HG02642 (cell line): ENCODE measurements at regions not wholly inside any gene's neighbourhood (a gene's known extent, or its start where the extent isn't known, plus 50 kb on each side); places are given as distances from the start of the nearest gene placed in this dataset.
"Not testable (repeated sequence)": the region's sequence is repeated elsewhere in the genome, so short reads cannot be mapped to it uniquely, and the experiment has no call there.

Experiments
- ATAC-seq: cut with Tn5 transposase; IDR thresholded peaks from one replicate; pipeline ENCODE4 v1.9.1; 2021; ENCODE audit warnings: mild to moderate bottlenecking; ENCODE audit not compliant: unreplicated experiment, poor library complexity

GRCh38 chr20:48124181-48124782, 339.0 kb upstream of the SULF2 start:
- ATAC-seq: no peak

DNA sequence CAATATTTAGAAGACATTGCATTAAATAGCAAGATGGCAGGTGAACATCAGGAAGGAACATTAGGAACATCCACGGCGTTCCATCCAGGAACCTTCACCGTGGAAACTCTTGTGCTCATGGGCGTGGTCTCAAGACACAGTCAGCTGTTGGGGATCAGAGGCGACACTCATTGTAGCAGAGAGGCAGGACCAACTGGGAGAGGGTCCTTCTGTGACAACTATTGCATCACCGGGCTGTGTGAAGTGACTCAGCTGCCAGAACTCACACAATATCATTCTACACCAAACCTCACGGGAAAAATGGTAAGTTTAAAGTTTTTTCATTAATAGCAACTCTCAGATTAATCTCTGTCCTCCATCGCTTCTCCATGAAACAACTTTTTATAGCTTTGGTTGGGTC, 334.8 kb upstream of the SULF2 start:
- no peak for ATAC-seq

- not testable (repeated sequence) for ATAC-seq
Measured at GRCh38 chr20:48119389-48119788, 334.1 kb upstream of the SULF2 start.

GRCh38 chr20:48115502-48115901, 330.2 kb upstream of the SULF2 start:
- ATAC-seq: no peak

DNA sequence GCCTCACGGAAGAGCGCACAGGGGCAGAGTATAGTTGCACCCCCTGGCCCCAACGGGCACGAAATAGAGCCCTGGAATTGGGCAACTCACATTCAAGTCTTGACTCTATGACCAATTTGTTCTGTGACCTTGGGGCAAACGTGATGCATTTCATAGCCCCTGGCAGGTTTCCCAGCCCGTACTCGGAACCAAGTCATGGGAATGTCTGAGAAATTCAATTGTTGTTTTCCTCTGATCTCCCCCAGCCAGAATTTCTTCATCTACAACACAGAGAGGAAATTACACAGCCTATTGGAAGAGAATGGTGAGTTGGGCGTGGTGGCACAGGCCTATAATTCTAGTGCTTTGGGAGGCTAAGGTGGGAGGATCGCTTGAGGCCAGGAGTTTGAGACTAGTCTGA, 322.3 kb upstream of the SULF2 start:
- ATAC-seq: no peak

- ATAC-seq: no peak
Measured at GRCh38 chr20:48106428-48106827, 321.1 kb upstream of the SULF2 start.

DNA sequence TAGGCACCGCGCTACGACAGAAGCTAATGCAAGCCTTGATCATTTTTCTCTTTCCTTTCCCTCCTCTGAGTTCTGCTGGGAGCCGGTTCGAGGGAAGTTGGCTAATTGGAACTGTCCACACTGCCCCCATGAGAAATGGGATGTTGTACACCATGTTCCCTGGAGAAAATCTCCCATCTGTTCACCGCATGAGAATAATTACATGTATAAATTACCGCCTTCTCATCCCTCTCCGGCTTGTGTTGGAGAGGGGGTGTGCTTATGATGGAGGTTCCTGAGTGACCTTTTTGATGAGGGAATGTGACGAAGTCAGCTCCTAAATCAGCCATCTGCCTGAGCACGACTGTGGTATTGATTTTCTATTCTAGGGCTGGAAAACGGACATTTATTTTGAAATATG, 320.2 kb upstream of the SULF2 start:
- no peak for ATAC-seq

DNA sequence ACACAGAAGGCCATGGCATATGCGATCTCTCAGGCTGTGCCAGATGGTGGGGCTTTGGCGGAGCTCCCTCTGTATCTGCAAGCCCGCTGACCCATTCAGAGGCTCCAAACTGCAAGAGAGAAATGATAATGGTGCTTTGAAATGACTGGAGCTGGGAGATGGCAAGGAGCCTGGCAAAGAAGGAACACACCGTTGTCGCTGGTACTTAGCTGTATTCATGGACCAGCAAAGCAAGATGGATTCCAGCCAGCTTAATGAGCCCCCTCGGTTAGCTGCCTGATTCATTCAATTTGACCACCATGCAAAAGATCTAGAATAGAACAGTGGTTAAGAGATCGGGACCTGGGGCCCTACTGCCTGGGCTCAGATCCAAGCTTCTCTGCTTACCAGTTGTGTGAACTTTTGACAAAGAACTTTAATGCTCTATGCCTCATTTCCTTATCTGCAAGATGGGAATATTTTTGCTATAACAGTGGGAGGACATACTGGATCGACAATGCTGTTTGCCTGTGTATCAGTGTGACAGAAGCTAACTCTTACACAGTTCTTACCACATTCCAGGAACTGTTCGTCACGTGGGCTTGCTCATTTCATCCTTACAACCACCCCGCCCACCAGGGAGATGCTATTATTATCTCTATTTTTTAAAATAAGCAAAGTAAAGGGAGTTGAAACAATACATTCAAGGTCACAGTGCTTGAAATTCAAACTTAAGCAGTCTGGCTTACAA, 317.8 kb upstream of the SULF2 start:
- ATAC-seq: no peak

DNA sequence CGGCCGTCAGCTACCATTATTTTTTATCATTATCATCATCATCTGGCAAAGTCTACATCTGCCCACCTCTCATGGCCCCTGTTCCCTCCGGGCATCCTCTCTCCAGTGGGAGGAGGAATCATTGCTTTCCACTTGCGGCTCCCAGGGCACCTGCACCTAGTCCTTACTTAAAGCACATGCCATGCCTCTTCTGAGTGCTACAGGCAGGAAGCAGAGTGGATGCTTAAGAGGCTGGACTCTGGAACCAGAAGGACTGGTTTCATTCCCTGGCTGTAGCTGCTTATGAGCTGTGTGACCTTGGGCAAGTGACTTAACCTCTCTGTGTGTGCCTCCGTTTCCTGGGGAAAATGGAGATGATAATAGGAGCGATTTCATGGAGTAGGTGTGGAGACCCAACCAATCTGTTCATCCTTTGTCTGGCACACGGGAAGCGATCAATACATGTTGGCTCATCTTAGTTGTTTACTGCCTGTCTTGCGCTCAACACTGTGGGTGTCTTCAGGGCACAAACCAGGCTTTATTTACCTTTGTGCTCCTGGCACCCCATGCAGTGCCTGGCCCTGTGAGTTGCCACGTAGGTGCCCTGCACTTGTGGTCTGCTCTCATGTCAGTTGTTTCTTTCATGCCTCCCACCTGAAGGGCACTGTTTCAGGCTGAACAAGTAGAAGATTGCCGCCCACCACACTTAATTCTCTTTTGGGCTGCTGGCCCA, 317.0 kb upstream of the SULF2 start:
- no peak for ATAC-seq

GRCh38 chr20:48100483-48100882, 315.2 kb upstream of the SULF2 start:
- no peak for ATAC-seq

DNA sequence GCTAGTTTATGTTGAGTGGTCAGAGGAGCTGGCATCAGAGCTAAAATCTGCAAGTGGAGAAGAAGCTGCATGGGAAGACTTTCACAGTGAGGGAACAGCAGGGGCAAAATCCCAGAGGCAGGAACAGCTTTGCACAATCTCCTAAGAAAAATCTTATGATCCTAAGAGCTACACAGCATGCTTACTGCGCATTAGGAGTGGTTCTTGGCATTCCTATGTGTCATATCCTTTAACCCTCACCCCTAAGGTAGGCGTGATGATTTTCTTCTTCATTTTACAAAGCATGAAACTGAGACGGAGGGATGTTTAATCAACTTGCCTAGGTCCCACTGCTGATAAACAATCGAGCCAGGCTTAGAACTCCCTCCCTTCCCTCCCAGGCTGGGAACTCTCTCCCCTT, 313.6 kb upstream of the SULF2 start:
- ATAC-seq: no peak

GRCh38 chr20:48098099-48098498, 312.8 kb upstream of the SULF2 start:
- ATAC-seq: no peak

DNA sequence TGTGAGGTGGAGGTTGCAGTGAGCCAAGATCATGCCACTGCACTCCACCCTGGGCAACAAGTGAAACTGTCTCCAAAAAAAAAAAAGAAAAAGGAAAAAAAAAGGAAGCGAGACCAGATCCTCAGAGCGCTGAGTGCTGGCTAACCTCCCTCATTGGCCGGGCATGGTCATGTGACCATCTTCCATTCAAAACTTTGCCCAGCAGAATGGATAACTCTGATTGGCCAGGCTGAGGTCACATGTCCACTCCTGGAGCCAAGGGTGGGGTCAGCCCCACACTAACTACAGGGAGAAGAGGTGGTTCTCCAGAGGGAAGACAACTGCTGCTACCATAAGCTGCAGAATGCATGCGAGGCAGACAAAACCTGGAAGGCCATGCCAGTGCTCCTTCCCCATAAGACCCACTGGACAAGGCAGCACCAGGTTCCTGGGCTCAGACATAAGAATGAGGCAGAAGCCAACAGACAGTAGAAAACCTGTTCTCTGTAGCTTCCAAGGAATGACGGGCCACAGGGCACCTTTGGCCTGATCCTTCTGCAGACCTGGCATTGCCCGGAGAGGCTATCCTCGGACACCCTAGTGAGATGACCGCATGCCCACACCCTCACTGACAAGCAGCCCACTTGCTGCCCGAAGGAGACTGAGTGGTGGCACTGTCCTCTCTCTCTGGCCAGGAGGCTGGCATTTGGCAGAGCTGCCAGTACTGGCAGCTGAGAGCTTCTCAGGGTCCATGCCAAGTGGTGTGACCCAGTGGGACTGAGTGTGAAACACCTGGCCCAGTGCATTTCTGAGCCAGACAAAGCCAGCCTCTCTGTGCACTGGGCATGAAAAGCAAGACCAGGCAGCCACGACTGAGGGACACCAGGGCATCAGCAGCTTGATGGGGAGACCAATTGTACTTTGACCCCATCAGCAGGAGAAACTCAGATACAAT, 311.9 kb upstream of the SULF2 start:
- no peak for ATAC-seq

- ATAC-seq: no peak
Measured at GRCh38 chr20:48096212-48096875, 311.1 kb upstream of the SULF2 start.

DNA sequence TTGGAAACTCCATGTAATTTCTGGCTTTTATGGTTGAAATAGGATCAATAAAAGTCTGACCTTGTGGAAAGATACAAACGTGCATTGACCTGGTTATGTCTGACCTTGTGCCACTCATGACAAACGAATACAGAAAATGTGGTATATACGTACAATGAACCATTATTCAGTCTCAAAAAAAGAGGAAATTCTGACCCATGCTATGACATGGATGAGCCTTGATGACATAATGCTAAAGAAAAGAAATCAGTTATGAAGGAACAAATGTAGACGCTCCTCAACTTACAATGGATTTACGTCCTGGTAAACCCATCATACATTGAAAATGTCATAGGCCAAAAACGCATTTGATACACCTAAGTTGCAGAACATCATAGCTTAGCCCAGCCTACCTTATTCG, 309.7 kb upstream of the SULF2 start:
- ATAC-seq: no peak

DNA sequence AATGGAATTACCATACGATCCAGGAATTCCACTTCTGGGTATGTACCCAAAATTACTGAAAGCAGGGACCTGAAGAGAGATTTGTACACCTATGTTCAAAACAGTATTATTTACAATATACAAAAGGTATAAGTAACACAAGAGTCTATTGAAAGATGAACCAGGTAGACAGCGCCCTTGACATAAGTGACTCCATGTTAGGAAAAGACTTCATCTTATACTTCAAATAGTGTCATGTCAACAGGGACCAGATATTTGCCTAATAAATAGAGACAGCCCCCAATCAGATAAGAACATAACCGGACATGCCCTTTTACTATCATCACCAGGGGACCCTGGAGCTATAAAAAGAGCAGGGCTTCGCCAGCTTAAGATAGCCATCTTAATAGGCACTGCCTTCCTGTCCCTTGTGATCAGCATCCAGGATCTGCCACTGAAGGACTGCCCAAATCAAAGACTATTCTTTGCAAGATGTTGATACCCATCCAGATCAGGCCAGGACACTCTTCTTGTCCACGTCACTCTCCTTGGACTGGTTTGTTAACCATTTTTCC, 309.0 kb upstream of the SULF2 start:
- no peak for ATAC-seq

DNA sequence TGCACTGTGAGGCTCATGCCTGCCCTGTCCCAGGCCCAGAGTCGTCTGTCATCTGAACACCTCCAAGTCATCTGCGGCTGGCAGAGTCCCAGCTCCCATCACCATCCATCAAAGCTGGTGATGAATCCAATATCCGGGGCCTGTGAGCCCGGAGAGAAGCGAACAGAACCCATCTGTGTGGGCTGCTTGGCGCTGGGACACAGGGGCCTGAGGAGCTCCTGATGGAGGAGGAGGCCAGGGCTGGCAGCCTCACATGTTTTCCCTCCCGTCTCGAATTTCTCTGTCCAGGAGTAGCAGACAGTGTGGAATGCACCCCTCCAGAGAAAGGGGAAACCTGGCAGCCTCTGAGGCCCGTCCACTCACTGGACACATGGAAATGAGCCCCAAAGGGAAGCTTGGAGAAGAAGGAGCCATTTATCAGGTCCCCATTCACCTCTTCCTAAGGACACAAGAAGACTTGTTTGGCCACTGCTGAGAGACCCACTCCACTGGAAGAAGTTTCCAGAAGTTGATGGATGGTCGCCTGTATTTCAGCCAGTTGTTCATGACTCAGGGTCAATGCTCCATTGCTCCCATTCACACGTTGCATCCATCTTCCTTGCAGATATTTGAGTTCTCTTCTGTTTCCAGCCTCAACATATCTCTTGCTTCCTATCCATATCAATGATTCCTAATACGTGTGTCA, 307.5 kb upstream of the SULF2 start:
- ATAC-seq: no peak

DNA sequence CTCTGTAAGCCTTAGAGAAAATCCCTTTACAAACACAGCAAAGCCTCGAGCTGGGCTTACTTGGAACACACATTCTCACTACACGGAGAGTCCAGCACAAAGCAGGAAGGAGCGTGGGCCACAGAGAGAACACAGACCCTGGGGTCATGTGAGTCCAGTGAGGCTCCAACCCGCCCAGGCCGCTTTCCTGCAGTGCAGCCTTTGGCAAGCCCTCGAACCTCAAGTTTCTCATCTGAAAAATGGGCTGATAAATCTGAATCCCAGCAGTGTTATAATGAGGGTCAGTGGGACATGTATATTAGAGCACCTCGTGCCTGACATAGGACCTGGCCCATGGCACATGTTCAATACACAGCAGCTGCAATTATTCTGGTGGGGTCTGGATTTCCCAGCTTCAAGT, 305.5 kb upstream of the SULF2 start:
- ATAC-seq: no peak

GRCh38 chr20:48090314-48090713, 305.0 kb upstream of the SULF2 start:
- ATAC-seq: no peak
